H1 (cell line): ENCODE measurements at regions not wholly inside any gene's neighbourhood (a gene's known extent, or its start where the extent isn't known, plus 50 kb on each side); places are given as distances from the start of the nearest gene placed in this dataset.

Experiments
- CTCF ChIA-PET: fragments of 300-600 bp; sonication (Branson Sonifier 250); formaldehyde crosslinking; loops from one replicate; lab custom pipeline; 2021; ENCODE audit not compliant: partially characterized antibody; lab: Charles Lee
- POLR2A ChIA-PET: fragments of 300-600 bp; sonication (Branson Sonifier 250); formaldehyde crosslinking; loops from one replicate; lab custom pipeline; 2021; ENCODE audit warnings: inconsistent platforms; ENCODE audit not compliant: partially characterized antibody; lab: Charles Lee
- DNase-seq, 2 experiments: peaks; one replicate each; pipeline versions ENCODE4 v3.0.0 to v3.0.0-alpha.2; 2010 to 2022; ENCODE audit warnings: low spot score in 2 of 2, low read depth in 1 of 2, mixed read lengths in 1 of 2
- FAIRE-seq: peaks from 2 replicates; lab custom pipeline; 2011; peaks lifted over from hg19 to GRCh38; lab: Jason Lieb, UNC
- H2AFZ ChIP-seq: 2 replicates; pipeline ENCODE4 v1.8.1; 2012; ENCODE audit warnings: low read length, inconsistent platforms
- H2AK5ac ChIP-seq: 2 replicates; pipeline ENCODE4 v1.6.1; 2013; ENCODE audit warnings: low read depth, low read length
- H2BK120ac ChIP-seq: replicated peaks from 2 replicates; pipeline ENCODE3; 2013; ENCODE audit warnings: low read depth, low read length, inconsistent platforms
- H2BK12ac ChIP-seq: 2 replicates; pipeline ENCODE4 v1.6.1; 2013; ENCODE audit warnings: low read depth, low read length
- H2BK15ac ChIP-seq: 2 replicates; pipeline ENCODE4 v1.6.1; 2013; ENCODE audit warnings: low read length
- H2BK20ac ChIP-seq: 2 replicates; pipeline ENCODE4 v1.6.1; 2013; ENCODE audit warnings: low read length
- H2BK5ac ChIP-seq: 2 replicates; pipeline ENCODE4 v1.6.1; 2013; ENCODE audit warnings: low read depth, low read length
- H3K14ac ChIP-seq: 2 replicates; pipeline ENCODE4 v1.6.1; 2013; ENCODE audit warnings: inconsistent platforms; ENCODE audit not compliant: insufficient read length
- H3K18ac ChIP-seq: 2 replicates; pipeline ENCODE4 v1.6.1; 2013; ENCODE audit warnings: low read length; ENCODE audit errors: extremely low read depth
- H3K23ac ChIP-seq: 2 replicates; pipeline ENCODE4 v1.6.1; 2013; ENCODE audit warnings: inconsistent platforms; ENCODE audit not compliant: insufficient read length
- H3K23me2 ChIP-seq: 2 replicates; pipeline ENCODE4 v1.6.1; 2013; ENCODE audit warnings: low read depth, low read length
- H3K27ac ChIP-seq: 2 replicates; pipeline ENCODE4 v1.6.1; 2011; ENCODE audit warnings: low read depth, low read length, inconsistent platforms
- H3K27me3 ChIP-seq, 4 experiments: replicated peaks in 1 of 4; 1 replicate in 1 of 4; 2 replicates in 3 of 4; pipeline versions ENCODE4 v1.6.1 to v1.8.1; 2011 to 2013; ENCODE audit warnings: low read length in 3 of 4, mild to moderate bottlenecking in 3 of 4, inconsistent platforms in 2 of 4, mixed read lengths in 2 of 4, moderate library complexity in 1 of 4; ENCODE audit not compliant: control insufficient read depth in 3 of 4, insufficient read depth in 3 of 4; ENCODE audit errors: extremely low read depth in 1 of 4
- H3K36me3 ChIP-seq, 4 experiments: 2 replicates each; pipeline versions ENCODE4 v1.6.1 to v1.8.1; 2011 to 2013; ENCODE audit warnings: mild to moderate bottlenecking in 4 of 4, low read length in 3 of 4, moderate library complexity in 2 of 4, control low read depth in 1 of 4, inconsistent platforms in 1 of 4; ENCODE audit not compliant: insufficient read depth in 4 of 4, control insufficient read depth in 2 of 4
- H3K4ac ChIP-seq: replicated peaks from 2 replicates; pipeline ENCODE3; 2013; ENCODE audit warnings: low read length, low read depth, mixed read lengths, inconsistent platforms; ENCODE audit not compliant: insufficient read length
- H3K4me1 ChIP-seq, 4 experiments: replicated peaks in 1 of 4; 1 replicate in 1 of 4; 2 replicates in 3 of 4; pipeline versions ENCODE4 v1.6.1 to v1.8.1; 2011 to 2013; ENCODE audit warnings: low read length in 3 of 4, inconsistent platforms in 2 of 4, mixed read lengths in 1 of 4; ENCODE audit not compliant: insufficient read depth in 4 of 4, control insufficient read depth in 3 of 4
- H3K4me2 ChIP-seq, 2 experiments: 2 replicates each; pipeline versions ENCODE4 v1.6.1 to v1.8.1; 2011 to 2013; ENCODE audit warnings: low read depth in 2 of 2, low read length in 2 of 2, control low read depth in 1 of 2, inconsistent platforms in 1 of 2, mild to moderate bottlenecking in 1 of 2; ENCODE audit not compliant: insufficient read depth in 1 of 2
- H3K4me3 ChIP-seq, 4 experiments: fragments of 200-600, 300-600 bp in 1 of 4; sonication (generic), shearing (Covaris generic), sonication (Bioruptor Twin) in 1 of 4; 2 replicates each; pipeline versions ENCODE4 v1.5.1 to v1.8.1; 2011 to 2016; ENCODE audit warnings: low read length in 4 of 4, low read depth in 3 of 4, control low read depth in 2 of 4, inconsistent platforms in 2 of 4, mild to moderate bottlenecking in 2 of 4, mixed read lengths in 1 of 4, moderate library complexity in 1 of 4; ENCODE audit not compliant: insufficient read depth in 2 of 4; ENCODE audit errors: extremely low read depth in 1 of 4
- H3K56ac ChIP-seq: replicated peaks from 2 replicates; pipeline ENCODE3; 2013; ENCODE audit warnings: low read depth, mild to moderate bottlenecking, mixed read lengths, low read length, inconsistent platforms; ENCODE audit not compliant: insufficient read length
- H3K79me1 ChIP-seq: 2 replicates; pipeline ENCODE4 v1.6.1; 2013; ENCODE audit warnings: low read depth, low read length, control low read depth
- H3K79me2 ChIP-seq, 2 experiments: 2 replicates each; pipeline versions ENCODE4 v1.6.1 to v1.8.1; 2012 to 2013; ENCODE audit warnings: low read length in 2 of 2, mild to moderate bottlenecking in 2 of 2, inconsistent platforms in 1 of 2; ENCODE audit not compliant: insufficient read depth in 2 of 2, control insufficient read depth in 1 of 2
- H3K9ac ChIP-seq, 4 experiments: replicated peaks in 1 of 4; 1 replicate in 1 of 4; 2 replicates in 3 of 4; pipeline versions ENCODE4 v1.6.1 to v1.8.1; 2011 to 2013; ENCODE audit warnings: low read depth in 3 of 4, low read length in 3 of 4, control low read depth in 2 of 4, mild to moderate bottlenecking in 2 of 4, moderate library complexity in 2 of 4, inconsistent platforms in 1 of 4; ENCODE audit errors: extremely low read depth in 1 of 4
- H3K9me3 ChIP-seq, 2 experiments: 2 replicates each; pipeline versions ENCODE4 v1.6.1 to v1.8.1; 2012 to 2013; ENCODE audit warnings: mild to moderate bottlenecking in 2 of 2, moderate library complexity in 2 of 2, control low read depth in 1 of 2, inconsistent platforms in 1 of 2, low read depth in 1 of 2, low read length in 1 of 2, mixed read lengths in 1 of 2; ENCODE audit not compliant: insufficient read depth in 2 of 2
- H4K20me1 ChIP-seq, 2 experiments: replicated peaks in 1 of 2; 2 replicates each; pipeline versions ENCODE3 to v1.8.1; 2011 to 2013; ENCODE audit warnings: inconsistent platforms in 2 of 2, low read length in 2 of 2, mild to moderate bottlenecking in 1 of 2; ENCODE audit not compliant: insufficient read depth in 2 of 2, control insufficient read depth in 1 of 2
- H4K5ac ChIP-seq: 2 replicates; pipeline ENCODE4 v1.6.1; 2013; ENCODE audit warnings: low read length, low read depth, mixed read lengths, inconsistent platforms; ENCODE audit not compliant: insufficient read length
- H4K8ac ChIP-seq: 2 replicates; pipeline ENCODE4 v1.8.0; 2013; ENCODE audit warnings: mild to moderate bottlenecking, moderate library complexity, low read length, inconsistent platforms; ENCODE audit not compliant: insufficient read depth; ENCODE audit errors: extremely low read depth
- H4K91ac ChIP-seq: replicated peaks from 2 replicates; pipeline ENCODE3; 2013; ENCODE audit warnings: low read length, mixed read lengths, inconsistent platforms; ENCODE audit not compliant: insufficient read length
- BCL11A ChIP-seq, 2 experiments: IDR thresholded peaks; one replicate each; pipeline ENCODE4 v1.6.1; 2011; ENCODE audit warnings: low read depth in 2 of 2, low read length in 2 of 2, mild to moderate bottlenecking in 2 of 2
- FOSL1 ChIP-seq: IDR thresholded peaks from 2 replicates; pipeline ENCODE4 v1.6.1; 2011; ENCODE audit warnings: mild to moderate bottlenecking, low read depth, low read length, moderate library complexity; ENCODE audit not compliant: insufficient read depth
- WGBS, 2 experiments: shearing (Covaris generic) in 1 of 2; methylation state at CpG; one replicate each; pipeline versions ENCODE4 v1.1.6 to v1.1.7; 2013 to 2015; ENCODE audit warnings: low lambda C conversion rate in 2 of 2, mixed read lengths in 2 of 2, inconsistent platforms in 1 of 2, low coverage in 1 of 2, missing lambda C conversion rate in 1 of 2; ENCODE audit not compliant: insufficient replicate concordance in 2 of 2, insufficient coverage in 1 of 2, insufficient read length in 1 of 2; ENCODE audit errors: extremely low coverage in 1 of 2, missing lambda C conversion rate in 1 of 2; 5-methylcytosine and 5-hydroxymethylcytosine counted together

DNA sequence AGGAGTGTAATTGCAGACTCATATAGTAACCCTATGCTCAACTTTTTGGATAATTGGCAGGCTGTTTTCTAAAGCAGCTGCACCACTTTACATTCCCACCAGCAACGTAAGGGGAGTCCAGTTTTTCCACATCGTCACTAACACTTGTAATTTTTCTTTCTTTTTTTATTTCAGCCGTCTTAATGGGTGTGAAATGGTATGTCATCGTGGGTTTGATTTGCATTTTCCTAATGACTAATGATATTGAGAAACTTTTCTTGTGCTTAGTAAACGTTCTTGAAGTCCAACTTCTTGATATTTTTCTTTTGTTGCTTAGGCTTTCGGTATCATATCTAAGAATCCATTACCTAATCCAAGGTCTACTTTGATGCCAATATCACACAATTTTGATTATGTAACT is 95.3 kb upstream of the IL1RAPL1 start:
- no peak overlapping the region for H4K8ac ChIP-seq
- H3K9ac ChIP-seq: no peak overlapping the region
- TF ChIP-seq BCL11A (IDR thresholded peaks at IDR 0.05; ENCODE audit: low read depth in 2 of 2, low read length in 2 of 2): no peak
- TF ChIP-seq FOSL1: no peak
- no peak overlapping the region for H4K91ac ChIP-seq
- no peaks in the 10 kb centered on the region for H3K79me1 ChIP-seq
- no peak overlapping the region for H2BK20ac ChIP-seq
- no peak for DNase-seq
- no peak overlapping the region for H3K23ac ChIP-seq
- H3K27ac ChIP-seq: no peak overlapping the region
- H3K4ac ChIP-seq: no peak overlapping the region
- no peak overlapping the region for H4K5ac ChIP-seq
- no peaks in the 10 kb centered on the region for H3K27me3 ChIP-seq
- WGBS, 2 experiments: 89% methylated on average over 6 of the region's 6 CpGs; no CpG with 5 or more reads in 1 of the 2 experiments
- no peaks in the 10 kb centered on the region; a peak in 1 of 7 replicates for H3K4me1 ChIP-seq
- no peak for FAIRE-seq
- no peak overlapping the region for H3K4me2 ChIP-seq
- H3K9me3 ChIP-seq: no peaks in the 10 kb centered on the region
- H3K36me3 ChIP-seq: no peaks in the 10 kb centered on the region
- no peak overlapping the region for H2BK12ac ChIP-seq
- H3K79me2 ChIP-seq: no peaks in the 10 kb centered on the region
- no peak overlapping the region for H2BK120ac ChIP-seq
- H3K23me2 ChIP-seq: no peaks in the 10 kb centered on the region
- POLR2A ChIA-PET: no interaction called here
- H2AFZ ChIP-seq: no peak overlapping the region
- H2AK5ac ChIP-seq: no peak overlapping the region
- no peak overlapping the region for H3K18ac ChIP-seq
- no peak overlapping the region for H2BK5ac ChIP-seq
- H3K56ac ChIP-seq: no peak overlapping the region
- H2BK15ac ChIP-seq: no peak overlapping the region
- H3K14ac ChIP-seq: no peak overlapping the region
- H3K4me3 ChIP-seq: no peak overlapping the region
- CTCF ChIA-PET: no interaction called here
- H4K20me1 ChIP-seq: no peaks in the 10 kb centered on the region
